B cell (primary cell): ENCODE measurements at regions not wholly inside any gene's neighbourhood (a gene's known extent, or its start where the extent isn't known, plus 50 kb on each side); places are given as distances from the start of the nearest gene placed in this dataset.

ENCODE experiments used
- CTCF ChIP-seq: fragments of 200-600 bp; IDR thresholded peaks from one replicate; pipeline ENCODE4 v1.8.0; 2022; ENCODE audit warnings: antibody characterized with exemption, mild to moderate bottlenecking
- EZH2 ChIP-seq: IDR thresholded peaks from 2 replicates; pipeline ENCODE4 v1.6.1; 2012; ENCODE audit warnings: borderline replicate concordance, low read depth, mild to moderate bottlenecking, moderate library complexity, low read length; ENCODE audit not compliant: insufficient read depth, poor library complexity, severe bottlenecking

GRCh38 chr20:11549172-11550103, 368.3 kb upstream of the BTBD3 start:
- TF ChIP-seq CTCF (no peak), EZH2 (no peak)
